Right cardiac atrium (tissue), 5 donors: ENCODE measurements at regions not wholly inside any gene's neighbourhood (a gene's known extent, or its start where the extent isn't known, plus 50 kb on each side); places are given as distances from the start of the nearest gene placed in this dataset.

Experiments
- ATAC-seq, 2 donors: fragments of 200-7000 bp; cut with Tn5 transposase; one replicate each; pipeline versions ENCODE4 v1.8.0 to v1.9.1; 2020; ENCODE audit warnings: moderate library complexity in 2 of 2, mild to moderate bottlenecking in 1 of 2
- DNase-seq, 3 donors: peaks; one replicate each; pipeline ENCODE4 v3.0.0-alpha.2; 2020
- H3K27ac ChIP-seq: one replicate; pipeline ENCODE4 v1.5.1; 2013; ENCODE audit warnings: mild to moderate bottlenecking, low read length, control low read depth, moderate library complexity
- H3K27me3 ChIP-seq: one replicate; pipeline ENCODE4 v1.6.1; 2013; ENCODE audit not compliant: control insufficient read depth, insufficient read depth
- H3K4me1 ChIP-seq: one replicate; pipeline ENCODE4 v1.6.1; 2013; ENCODE audit warnings: low read length; ENCODE audit not compliant: control insufficient read depth, insufficient read depth
- H3K4me3 ChIP-seq: one replicate; pipeline ENCODE4 v1.5.1; 2013; ENCODE audit warnings: low read length, control low read depth
- H3K9me3 ChIP-seq: one replicate; pipeline ENCODE4 v1.6.1; 2013; ENCODE audit warnings: low read length; ENCODE audit not compliant: control insufficient read depth
- WGBS: extraction: QIAGEN DNeasy Blood & Tissue Kit; methylation state at CpG from one replicate; pipeline ENCODE4 v1.1.7; 2013; 5-methylcytosine and 5-hydroxymethylcytosine counted together
- intact Hi-C, 4 donors: fragments of 100-400 bp; cut with DNase I; formaldehyde crosslinking; loops; one replicate each; pipeline versions ENCODE4 v1.11.0 to v1.14.0; 2022 to 2023
- donor health status: healthy with polysubstance abuse.
- donor health status: DM: no; HTN: yes; CAD: no.
- donor health status: DM: no; HTN: no; CAD: no.
- donor health status: DM: no; HTN: yes; CAD: no; lungs with severe emphysema.
- donor health status: DM: yes; HTN: yes; CAD: no.

DNA sequence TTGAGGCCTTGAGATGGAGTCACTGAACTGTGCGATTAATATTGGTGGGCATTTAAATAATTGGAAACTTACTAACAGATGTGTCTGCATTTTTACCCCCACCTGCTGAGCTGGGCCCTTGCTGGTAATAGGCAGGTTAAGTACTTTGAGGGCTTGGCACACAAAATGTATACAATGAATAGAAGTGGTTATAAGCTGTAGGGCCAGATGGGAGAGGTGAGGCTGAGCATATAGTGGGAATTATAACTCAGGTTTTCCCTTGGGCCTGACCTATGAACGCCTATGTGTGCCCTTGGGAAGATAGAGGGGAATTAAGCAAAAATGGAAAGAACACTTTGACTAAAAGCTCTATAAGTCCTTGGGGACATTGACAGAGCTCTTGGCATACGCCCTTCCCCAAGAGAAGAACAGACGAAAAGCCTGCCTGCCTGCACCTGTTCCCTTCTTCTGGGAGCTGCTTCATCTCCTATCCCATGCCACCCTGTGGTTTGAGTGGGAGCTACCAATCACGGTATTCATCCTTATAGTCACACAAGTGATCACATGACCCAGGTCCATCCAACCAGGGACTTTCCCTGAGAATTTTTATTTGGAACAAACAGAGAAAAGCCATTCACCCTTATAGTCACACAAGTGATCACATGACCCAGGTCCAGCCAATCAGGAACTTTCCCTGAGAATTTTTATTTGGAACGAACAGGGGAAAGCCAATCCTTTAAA is 260.7 kb upstream of the CSF3R start:
- ATAC-seq (no peak), DNase-seq (no peak)
- H3K4me1 ChIP-seq: no peaks in the 10 kb centered on the region
- H3K27me3 ChIP-seq: no peaks in the 10 kb centered on the region
- H3K4me3 ChIP-seq: no peak overlapping the region
- no peak overlapping the region for H3K27ac ChIP-seq
- WGBS: 87% methylated on average over 6 of the region's 6 CpGs
- no peaks in the 10 kb centered on the region for H3K9me3 ChIP-seq
- intact Hi-C loops: no loop called here

DNA sequence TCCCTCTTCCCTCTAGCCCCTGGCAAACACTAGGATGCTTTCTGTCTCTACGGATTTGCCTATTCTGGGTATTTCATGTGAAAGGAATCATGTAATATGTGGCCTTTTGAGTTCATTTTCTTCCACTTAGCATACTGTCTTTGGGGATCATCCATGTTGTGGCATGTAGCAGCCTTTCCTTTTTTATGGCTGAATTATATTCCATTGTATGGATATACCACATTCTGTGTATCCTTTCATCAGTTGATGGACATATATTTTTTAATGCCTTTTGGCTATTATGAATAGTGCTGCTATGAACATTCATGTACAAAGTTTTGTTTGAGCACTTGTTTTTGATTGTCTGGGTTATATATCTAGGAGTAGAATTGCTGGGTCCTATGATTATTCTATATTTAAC is 258.4 kb upstream of the CSF3R start:
- Histone ChIP-seq H3K4me1 (no peaks in the 10 kb centered on the region), H3K27ac (no peak overlapping the region), H3K27me3 (no peaks in the 10 kb centered on the region), H3K4me3 (no peak overlapping the region), H3K9me3 (no peaks in the 10 kb centered on the region)
- no peak for ATAC-seq
- 86% methylated on average over 1 of the region's 1 CpG for WGBS
- intact Hi-C loops: no loop called here
- DNase-seq: no peak

GRCh38 chr1:36740446-36740845 is 257.7 kb upstream of the CSF3R start:
- WGBS: 61% methylated on average over 1 of the region's 1 CpG
- DNase-seq: no peak
- H3K4me3 ChIP-seq: no peak overlapping the region
- H3K4me1 ChIP-seq: no peaks in the 10 kb centered on the region
- ATAC-seq: no peak
- H3K27me3 ChIP-seq: no peaks in the 10 kb centered on the region
- H3K9me3 ChIP-seq: no peaks in the 10 kb centered on the region
- intact Hi-C loops: no loop called here
- no peak overlapping the region for H3K27ac ChIP-seq

GRCh38 chr1:36739703-36740289 is 257.1 kb upstream of the CSF3R start:
- Histone ChIP-seq H3K9me3 (no peaks in the 10 kb centered on the region), H3K27me3 (no peaks in the 10 kb centered on the region), H3K4me1 (no peaks in the 10 kb centered on the region), H3K27ac (no peak overlapping the region), H3K4me3 (no peak overlapping the region)
- no peak for DNase-seq
- WGBS: 63% methylated on average over 6 of the region's 6 CpGs
- intact Hi-C loops: no loop called here
- peak in 1 of 2 donors; percentile 22 for ATAC-seq

GRCh38 chr1:36738245-36738644 is 255.5 kb upstream of the CSF3R start:
- ATAC-seq: no peak
- H3K4me3 ChIP-seq: no peak overlapping the region
- DNase-seq: no peak
- WGBS: 62% methylated on average over 5 of the region's 5 CpGs
- H3K4me1 ChIP-seq: no peaks in the 10 kb centered on the region
- H3K27me3 ChIP-seq: no peaks in the 10 kb centered on the region
- H3K27ac ChIP-seq: no peak overlapping the region
- H3K9me3 ChIP-seq: no peaks in the 10 kb centered on the region
- intact Hi-C loops: no loop called here

DNA sequence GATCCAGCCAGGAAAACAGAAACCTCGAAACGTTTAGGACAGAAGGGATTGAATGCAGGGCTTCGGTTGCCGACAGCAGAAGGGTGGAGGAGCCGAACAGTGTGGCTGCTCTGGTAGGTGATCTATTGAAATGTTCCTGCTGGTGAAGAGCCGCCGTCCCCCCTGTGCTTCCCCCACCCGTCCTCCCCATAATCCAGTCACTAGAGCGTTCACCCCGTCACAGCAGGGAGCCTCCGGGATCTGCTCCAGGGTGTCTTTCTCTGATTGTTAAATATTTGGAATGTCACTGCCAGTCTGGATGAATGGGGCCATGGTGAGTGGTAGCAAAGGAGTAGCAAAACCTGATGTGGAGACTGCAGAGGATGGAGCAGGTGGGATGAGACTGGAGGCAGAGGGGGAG is 255.1 kb upstream of the CSF3R start:
- WGBS: 18% methylated on average over 11 of the region's 11 CpGs
- ATAC-seq: no peak
- Histone ChIP-seq H3K4me3 (no peak overlapping the region), H3K9me3 (no peaks in the 10 kb centered on the region), H3K4me1 (no peaks in the 10 kb centered on the region), H3K27ac (no peak overlapping the region), H3K27me3 (no peaks in the 10 kb centered on the region)
- DNase-seq: no peak
- intact Hi-C loops: no loop called here

DNA sequence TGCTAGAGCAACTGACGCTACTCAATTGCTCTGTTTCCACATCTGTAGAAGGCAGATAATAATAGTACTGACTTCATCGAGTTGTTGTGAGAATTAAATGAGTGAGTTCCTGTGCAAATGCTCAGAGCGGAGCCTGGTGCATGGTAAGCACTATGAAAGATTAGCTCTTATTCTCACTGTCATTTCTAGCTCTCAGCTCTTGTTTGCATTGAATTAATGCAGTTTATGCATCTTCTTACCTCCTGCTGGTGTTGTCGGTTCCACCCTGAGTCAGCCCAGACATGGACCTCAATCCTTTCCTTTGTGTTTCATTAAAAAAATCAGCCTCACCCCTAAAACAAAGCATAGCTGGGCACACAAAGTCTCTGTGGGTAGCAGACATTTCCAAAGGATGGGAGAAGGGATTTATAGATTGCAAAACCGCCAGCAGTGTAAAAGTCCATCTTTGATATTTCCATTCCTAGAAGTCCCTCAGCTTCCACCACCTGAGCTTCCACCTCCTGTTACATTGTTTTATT is 254.4 kb upstream of the CSF3R start:
- H3K27me3 ChIP-seq: no peaks in the 10 kb centered on the region
- no peak for DNase-seq
- WGBS: 44% methylated on average over 5 of the region's 5 CpGs
- intact Hi-C loops: no loop called here
- H3K4me1 ChIP-seq: no peaks in the 10 kb centered on the region
- no peak overlapping the region for H3K27ac ChIP-seq
- no peak for ATAC-seq
- H3K9me3 ChIP-seq: no peaks in the 10 kb centered on the region
- H3K4me3 ChIP-seq: no peak overlapping the region

DNA sequence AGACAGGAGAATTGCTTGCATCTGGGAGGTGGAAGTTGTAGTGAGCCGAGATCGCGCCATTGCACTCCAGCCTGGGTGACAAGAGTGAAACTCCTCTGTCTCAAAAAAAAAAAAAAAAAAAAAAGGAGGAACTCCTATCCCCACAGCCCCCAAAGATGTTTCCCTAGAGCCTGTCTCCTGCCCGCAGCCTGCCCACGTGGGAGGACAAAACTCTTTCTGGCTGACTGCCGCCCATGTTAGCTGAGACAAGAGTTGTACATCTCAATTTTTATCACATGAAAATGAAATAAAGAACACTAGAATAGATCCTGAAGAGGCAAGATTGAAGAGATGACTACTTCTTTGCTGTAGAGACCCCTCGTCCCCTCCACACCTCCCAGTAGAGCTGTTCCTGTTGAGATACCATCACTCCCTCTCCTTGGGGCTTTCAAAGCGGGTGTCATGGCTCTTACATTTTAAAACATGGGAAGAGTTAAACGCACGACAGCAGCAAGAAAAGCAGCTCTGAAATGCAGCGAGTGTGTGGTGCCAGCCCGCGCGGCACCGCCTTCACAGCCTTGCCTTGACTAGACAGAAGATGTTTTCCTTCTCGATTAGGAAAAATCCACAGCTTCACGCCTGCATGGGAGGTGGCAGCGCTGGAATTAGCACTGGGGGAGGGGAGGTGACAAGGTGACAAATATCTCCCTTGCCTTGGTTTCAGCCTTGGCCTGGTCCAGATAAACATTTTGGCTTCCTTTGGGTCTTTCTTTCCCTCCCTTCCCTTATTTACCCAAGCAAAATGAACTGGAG is 253.4 kb upstream of the CSF3R start:
- WGBS: 27% methylated on average over 18 of the region's 18 CpGs
- intact Hi-C loops: no loop called here
- no peak for ATAC-seq
- Histone ChIP-seq H3K27ac (no peak overlapping the region), H3K4me1 (no peaks in the 10 kb centered on the region), H3K4me3 (no peak overlapping the region), H3K9me3 (no peaks in the 10 kb centered on the region), H3K27me3 (no peaks in the 10 kb centered on the region)
- no peak for DNase-seq

DNA sequence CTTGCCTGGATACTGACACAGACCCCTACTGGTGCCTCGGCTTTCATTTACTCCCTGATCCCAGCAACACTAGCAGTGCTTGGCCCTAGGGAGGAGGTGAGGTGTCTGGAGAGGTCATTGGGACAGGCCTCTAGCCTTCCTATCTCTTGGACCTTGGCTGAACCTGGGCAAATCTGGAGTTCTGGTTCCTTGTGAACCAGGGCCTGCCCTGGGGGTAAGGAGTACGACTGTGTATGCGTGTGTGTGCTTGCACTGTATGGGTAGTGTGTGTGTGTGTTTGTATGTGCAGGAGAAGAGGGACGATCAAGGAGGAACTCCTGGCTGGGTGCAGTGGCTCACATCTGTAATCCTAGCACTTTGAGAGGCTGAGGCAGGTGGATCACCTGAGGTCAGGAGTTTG is 252.7 kb upstream of the CSF3R start:
- Histone ChIP-seq H3K4me3 (no peak overlapping the region), H3K27me3 (no peaks in the 10 kb centered on the region), H3K9me3 (no peaks in the 10 kb centered on the region), H3K4me1 (no peaks in the 10 kb centered on the region), H3K27ac (no peak overlapping the region)
- WGBS: 84% methylated on average over 4 of the region's 4 CpGs
- intact Hi-C loops: no loop called here
- no peak for ATAC-seq
- no peak for DNase-seq

- 36% methylated on average over 2 of the region's 2 CpGs for WGBS
These were observed 251.6 kb upstream of the CSF3R start for GRCh38 chr1:36734356-36734755.

DNA sequence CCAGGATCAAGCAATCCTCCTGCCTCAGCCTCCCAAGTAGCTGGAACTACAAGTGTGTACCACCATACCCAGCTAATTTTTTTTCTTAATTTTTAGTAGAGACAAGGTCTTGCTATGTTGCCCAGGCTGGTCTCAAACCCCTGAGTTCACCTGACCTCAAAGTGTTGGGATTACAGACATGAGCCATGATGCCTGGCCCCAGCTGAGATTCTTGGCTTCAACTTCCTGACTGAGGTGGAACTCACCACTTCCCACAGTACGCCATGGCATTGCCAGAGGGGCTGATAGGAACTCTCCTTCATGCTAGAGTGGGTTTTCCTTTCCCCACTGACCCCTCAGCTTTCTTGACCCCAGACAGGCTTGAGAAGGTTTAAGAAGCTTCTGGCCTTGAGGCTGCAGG is 251.0 kb upstream of the CSF3R start:
- Histone ChIP-seq H3K27me3 (no peaks in the 10 kb centered on the region), H3K9me3 (no peaks in the 10 kb centered on the region), H3K4me1 (no peaks in the 10 kb centered on the region), H3K4me3 (no peak overlapping the region), H3K27ac (no peak overlapping the region)
- WGBS: 0% methylated on average over 1 of the region's 1 CpG
- ATAC-seq (no peak), DNase-seq (no peak)
- intact Hi-C loops: no loop called here

More at GRCh38 chr1:36734356-36734755, 251.6 kb upstream of the CSF3R start:
- DNase-seq (no peak), ATAC-seq (no peak)
- Histone ChIP-seq H3K9me3 (no peaks in the 10 kb centered on the region), H3K27ac (no peak overlapping the region), H3K4me1 (no peaks in the 10 kb centered on the region), H3K27me3 (no peaks in the 10 kb centered on the region), H3K4me3 (no peak overlapping the region)
- intact Hi-C loops: no loop called here
